IMR-90 (cell line): ENCODE measurements at regions not wholly inside any gene's neighbourhood (a gene's known extent, or its start where the extent isn't known, plus 50 kb on each side); places are given as distances from the start of the nearest gene placed in this dataset.

Experiments used
- ATAC-seq: fragments of 200-7000 bp; cut with Tn5 transposase; 2 replicates; pipeline ENCODE4 v1.9.1; 2020; ENCODE audit warnings: low read depth, mild to moderate bottlenecking, moderate library complexity
- BruUV-seq: library from RNA; stranded (reverse); fragments of 400-500 nt; replicated peaks from 2 replicates; lab custom pipeline; 2021; lab: Mats Ljungman, UMichigan
- CTCF ChIA-PET: fragments of 300-600 bp; formaldehyde crosslinking; extraction: SDS; loops from one replicate; lab custom pipeline; 2021; ENCODE audit warnings: antibody characterized with exemption; lab: Yijun Ruan, JAX
- POLR2A ChIA-PET: fragments of 300-600 bp; sonication (Branson Sonifier 250); formaldehyde crosslinking; loops from one replicate; lab custom pipeline; 2022; ENCODE audit warnings: antibody characterized with exemption; ENCODE audit not compliant: unreplicated experiment; lab: Charles Lee
- DNase-seq: peaks from one replicate; pipeline ENCODE4 v3.0.0; 2013
- H2AFZ ChIP-seq: replicated peaks from 2 replicates; pipeline ENCODE3; 2013; ENCODE audit warnings: low read length, mild to moderate bottlenecking; ENCODE audit not compliant: poor library complexity
- H2AK5ac ChIP-seq: 2 replicates; pipeline ENCODE4 v1.6.1; 2013; ENCODE audit warnings: low read depth, low read length, inconsistent platforms
- H2AK9ac ChIP-seq: replicated peaks from 2 replicates; pipeline ENCODE3; 2013; ENCODE audit warnings: mild to moderate bottlenecking, low read depth, low read length, moderate library complexity; ENCODE audit not compliant: poor library complexity
- H2BK120ac ChIP-seq: 2 replicates; pipeline ENCODE4 v1.6.1; 2013; ENCODE audit warnings: low read depth, low read length, inconsistent platforms
- H2BK15ac ChIP-seq: 3 replicates; pipeline ENCODE4 v1.6.1; 2013; ENCODE audit warnings: low read depth, low read length, inconsistent platforms
- H2BK20ac ChIP-seq: 2 replicates; pipeline ENCODE4 v1.6.1; 2013; ENCODE audit warnings: low read depth, mild to moderate bottlenecking, inconsistent platforms, low read length, moderate library complexity
- H2BK5ac ChIP-seq: 2 replicates; pipeline ENCODE4 v1.6.1; 2013; ENCODE audit warnings: mild to moderate bottlenecking, low read depth, low read length, inconsistent platforms; ENCODE audit not compliant: poor library complexity, severe bottlenecking
- H3K14ac ChIP-seq: replicated peaks from 2 replicates; pipeline ENCODE4 v1.6.1; 2013; ENCODE audit warnings: low read depth, low read length, inconsistent platforms
- H3K18ac ChIP-seq: 2 replicates; pipeline ENCODE4 v1.6.1; 2013; ENCODE audit warnings: low read depth, low read length, control low read depth
- H3K23ac ChIP-seq: 2 replicates; pipeline ENCODE4 v1.6.1; 2013; ENCODE audit warnings: low read depth, low read length, inconsistent platforms
- H3K27ac ChIP-seq: 2 replicates; pipeline ENCODE4 v1.5.1; 2013; ENCODE audit warnings: mild to moderate bottlenecking, control low read depth, low read length; ENCODE audit not compliant: insufficient read depth
- H3K27me3 ChIP-seq: 2 replicates; pipeline ENCODE4 v1.6.1; 2013; ENCODE audit warnings: low read length; ENCODE audit not compliant: control insufficient read depth, insufficient read depth
- H3K36me3 ChIP-seq: 2 replicates; pipeline ENCODE4 v1.6.1; 2013; ENCODE audit warnings: low read length, mixed read lengths; ENCODE audit not compliant: control insufficient read depth, insufficient read depth
- H3K4ac ChIP-seq: 2 replicates; pipeline ENCODE4 v1.6.1; 2013; ENCODE audit warnings: low read depth, low read length, inconsistent platforms
- H3K4me1 ChIP-seq: 2 replicates; pipeline ENCODE4 v1.6.1; 2013; ENCODE audit warnings: low read length, mixed read lengths; ENCODE audit not compliant: control insufficient read depth, insufficient read depth
- H3K4me2 ChIP-seq: 2 replicates; pipeline ENCODE4 v1.6.1; 2013; ENCODE audit warnings: low read depth, mild to moderate bottlenecking, control low read depth, low read length, moderate library complexity
- H3K4me3 ChIP-seq: 2 replicates; pipeline ENCODE4 v1.5.1; 2013; ENCODE audit warnings: low read depth, mild to moderate bottlenecking, control low read depth, low read length, moderate library complexity; ENCODE audit not compliant: insufficient read depth
- H3K56ac ChIP-seq: 2 replicates; pipeline ENCODE4 v1.6.1; 2013; ENCODE audit warnings: low read length, inconsistent platforms; ENCODE audit not compliant: insufficient read depth; ENCODE audit errors: extremely low read depth
- H3K79me1 ChIP-seq, 2 experiments: 2 replicates each; pipeline ENCODE4 v1.6.1; 2013; ENCODE audit warnings: low read length in 2 of 2, inconsistent platforms in 1 of 2, low read depth in 1 of 2
- H3K9ac ChIP-seq: 2 replicates; pipeline ENCODE4 v1.6.1; 2013; ENCODE audit warnings: low read depth, low read length, control low read depth
- H3K9me1 ChIP-seq: 2 replicates; pipeline ENCODE4 v1.6.1; 2013; ENCODE audit warnings: low read length, inconsistent platforms; ENCODE audit not compliant: insufficient read depth
- H3K9me3 ChIP-seq: 2 replicates; pipeline ENCODE4 v1.6.1; 2013; ENCODE audit warnings: low read length; ENCODE audit not compliant: control insufficient read depth, insufficient read depth
- H4K20me1 ChIP-seq: 2 replicates; pipeline ENCODE4 v1.6.1; 2013; ENCODE audit warnings: low read length, inconsistent platforms; ENCODE audit not compliant: insufficient read depth
- H4K5ac ChIP-seq: 2 replicates; pipeline ENCODE4 v1.6.1; 2013; ENCODE audit warnings: mild to moderate bottlenecking, low read depth, low read length, control low read depth
- H4K8ac ChIP-seq, 2 experiments: 2 replicates each; pipeline ENCODE4 v1.6.1; 2013; ENCODE audit warnings: low read depth in 2 of 2, low read length in 2 of 2, control low read depth in 1 of 2, inconsistent platforms in 1 of 2
- H4K91ac ChIP-seq: 2 replicates; pipeline ENCODE4 v1.6.1; 2013; ENCODE audit warnings: low read depth, low read length, inconsistent platforms; ENCODE audit not compliant: insufficient read depth
- BHLHE40 ChIP-seq: fragments of 150-350 bp; IDR thresholded peaks from 2 replicates; pipeline ENCODE4 v1.6.1; 2016; ENCODE audit warnings: mild to moderate bottlenecking, low read depth, low read length
- CEBPB ChIP-seq: IDR thresholded peaks from 2 replicates; pipeline ENCODE4 v1.6.1; 2012; ENCODE audit warnings: low read depth, low read length, improper control_type of control experiment
- CHD1 ChIP-seq: IDR thresholded peaks from 2 replicates; pipeline ENCODE4 v1.6.1; 2012; ENCODE audit warnings: low read depth, low read length, improper control_type of control experiment
- FOS ChIP-seq: fragments of 150-350 bp; IDR thresholded peaks from 2 replicates; pipeline ENCODE4 v1.6.1; 2016; ENCODE audit warnings: low read depth, low read length
- MAFK ChIP-seq: IDR thresholded peaks from 2 replicates; pipeline ENCODE4 v1.6.1; 2012; ENCODE audit warnings: low read depth, low read length, improper control_type of control experiment
- MAZ ChIP-seq: IDR thresholded peaks from 2 replicates; pipeline ENCODE4 v1.6.1; 2012; ENCODE audit warnings: low read depth, mild to moderate bottlenecking, low read length, improper control_type of control experiment, moderate library complexity, borderline replicate concordance
- MXI1 ChIP-seq: IDR thresholded peaks from 2 replicates; pipeline ENCODE4 v1.6.1; 2012; ENCODE audit warnings: low read depth, mild to moderate bottlenecking, low read length, moderate library complexity, borderline replicate concordance
- NFE2L2 ChIP-seq: fragments of 150-350 bp; IDR thresholded peaks from 2 replicates; pipeline ENCODE4 v1.6.1; 2016; ENCODE audit warnings: low read depth, mild to moderate bottlenecking, low read length
- POLR2A ChIP-seq: IDR thresholded peaks from 2 replicates; pipeline ENCODE4 v1.6.1; 2012; ENCODE audit warnings: mild to moderate bottlenecking, low read depth, low read length
- RAD21 ChIP-seq: IDR thresholded peaks from 2 replicates; pipeline ENCODE4 v1.6.1; 2012; ENCODE audit warnings: low read length, improper control_type of control experiment
- RCOR1 ChIP-seq: IDR thresholded peaks from 2 replicates; pipeline ENCODE4 v1.6.1; 2012; ENCODE audit warnings: mild to moderate bottlenecking, low read length, improper control_type of control experiment; ENCODE audit not compliant: insufficient replicate concordance
- RFX5 ChIP-seq: IDR thresholded peaks from 2 replicates; pipeline ENCODE4 v1.8.0; 2012; ENCODE audit warnings: low read depth, mild to moderate bottlenecking, low read length, moderate library complexity
- SMC3 ChIP-seq: fragments of 150-350 bp; IDR thresholded peaks from 2 replicates; pipeline ENCODE4 v1.6.1; 2016; ENCODE audit warnings: low read depth, mild to moderate bottlenecking, antibody characterized with exemption, low read length, moderate library complexity
- WGBS, 2 experiments: methylation state at CpG; one replicate each; pipeline versions ENCODE4 v1.1.5 to v1.1.7; 2013; ENCODE audit warnings: missing lambda C conversion rate in 2 of 2; ENCODE audit not compliant: insufficient read length in 1 of 2; ENCODE audit errors: extremely low coverage in 2 of 2; 5-methylcytosine and 5-hydroxymethylcytosine counted together
- dilution Hi-C: fragments of 300-500 bp; cut with HindIII; formaldehyde crosslinking; loops from one replicate; pipeline ENCODE4 v1.14.3; 2018; ENCODE audit warnings: low sequenced_read_pairs; ENCODE audit not compliant: unreplicated experiment
- in situ Hi-C: fragments of 300-500 bp; cut with MboI; formaldehyde crosslinking; loops from 3 replicates; pipeline ENCODE4 v1.14.3; 2019; ENCODE audit warnings: low sequenced_read_pairs, inconsistent platforms, mixed read lengths
- intact Hi-C: fragments of 100-400 bp; cut with micrococcal nuclease; formaldehyde crosslinking; loops from 2 replicates; pipeline ENCODE4 v1.10.0; 2022
- TF ChIP-seq, protein P1 (sequence below): fragments of 150-350 bp; IDR thresholded peaks from 2 replicates; pipeline ENCODE4 v1.6.1; 2016; ENCODE audit warnings: low read depth, mild to moderate bottlenecking, low read length, moderate library complexity, borderline replicate concordance
- TF ChIP-seq, protein P2 (sequence below): fragments of 150-350 bp; IDR thresholded peaks from 2 replicates; pipeline ENCODE4 v1.6.1; 2017; ENCODE audit warnings: mild to moderate bottlenecking, antibody characterized with exemption, low read length, low read depth
- TF ChIP-seq, protein P3 (sequence below): conservative IDR thresholded peaks from 2 replicates; pipeline ENCODE4 v1.5.1; 2012; ENCODE audit warnings: mild to moderate bottlenecking, low read depth, low read length, improper control_type of control experiment

DNA sequence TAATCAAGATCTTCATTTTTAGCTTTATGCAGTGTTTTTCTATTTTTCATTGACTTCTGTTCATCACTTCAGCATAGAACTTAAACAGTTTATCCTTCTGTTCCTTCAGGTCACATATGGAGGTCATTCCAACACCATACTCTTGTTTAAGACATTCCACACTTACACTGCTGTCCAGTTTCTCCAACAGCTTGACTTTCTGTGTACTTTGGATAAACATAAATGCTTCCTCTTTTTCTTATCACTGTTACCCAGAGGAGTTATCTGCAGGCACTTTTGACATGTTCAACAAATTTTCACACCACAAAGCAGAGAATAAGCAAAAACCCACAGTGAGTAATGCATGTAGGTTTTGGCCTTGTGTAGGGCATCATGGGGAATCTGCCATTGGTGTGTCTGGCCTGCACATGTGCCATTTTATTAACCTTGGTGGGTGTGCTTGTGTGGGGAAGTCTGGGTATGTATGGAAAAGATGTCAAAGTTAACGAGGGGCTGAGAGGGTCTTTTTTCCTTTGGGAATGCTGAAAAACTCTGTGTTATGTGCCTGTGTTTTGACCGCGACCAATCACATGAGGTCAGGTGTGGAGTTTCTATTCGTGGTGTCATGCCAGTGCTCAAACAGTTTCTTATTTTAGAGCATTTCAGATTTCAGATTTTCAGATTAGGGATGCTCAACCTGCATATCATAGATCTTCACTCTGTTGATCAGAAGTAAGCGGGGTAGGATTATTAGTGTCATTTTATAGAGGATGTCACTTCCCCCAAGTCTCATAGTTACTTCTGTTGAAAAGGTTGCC, 53.9 kb upstream of the ACVR1 start:
- no peak overlapping the region for H2AK5ac ChIP-seq
- no peak overlapping the region for H4K8ac ChIP-seq
- H3K14ac ChIP-seq: no peak overlapping the region
- H3K56ac ChIP-seq: no peak overlapping the region
- ChIA-PET POLR2A (no interaction called here), CTCF (interaction anchor here (1.2 kb wide), 1 partner anchor 14 kb away, joined by 4 read pairs; no protein-coding TSS in a partner anchor)
- TF ChIP-seq CHD1 (no peak), POLR2A (no peak), MAZ (no peak), MXI1 (no peak), RCOR1 (no peak), FOS (no peak), RFX5 (no peak), NFE2L2 (no peak), SMC3 (no peak), CEBPB (no peak), MAFK (no peak), RAD21 (no peak), BHLHE40 (no peak)
- TF ChIP-seq, protein P1, sequence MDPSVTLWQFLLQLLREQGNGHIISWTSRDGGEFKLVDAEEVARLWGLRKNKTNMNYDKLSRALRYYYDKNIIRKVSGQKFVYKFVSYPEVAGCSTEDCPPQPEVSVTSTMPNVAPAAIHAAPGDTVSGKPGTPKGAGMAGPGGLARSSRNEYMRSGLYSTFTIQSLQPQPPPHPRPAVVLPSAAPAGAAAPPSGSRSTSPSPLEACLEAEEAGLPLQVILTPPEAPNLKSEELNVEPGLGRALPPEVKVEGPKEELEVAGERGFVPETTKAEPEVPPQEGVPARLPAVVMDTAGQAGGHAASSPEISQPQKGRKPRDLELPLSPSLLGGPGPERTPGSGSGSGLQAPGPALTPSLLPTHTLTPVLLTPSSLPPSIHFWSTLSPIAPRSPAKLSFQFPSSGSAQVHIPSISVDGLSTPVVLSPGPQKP: no peak
- TF ChIP-seq, protein P2, sequence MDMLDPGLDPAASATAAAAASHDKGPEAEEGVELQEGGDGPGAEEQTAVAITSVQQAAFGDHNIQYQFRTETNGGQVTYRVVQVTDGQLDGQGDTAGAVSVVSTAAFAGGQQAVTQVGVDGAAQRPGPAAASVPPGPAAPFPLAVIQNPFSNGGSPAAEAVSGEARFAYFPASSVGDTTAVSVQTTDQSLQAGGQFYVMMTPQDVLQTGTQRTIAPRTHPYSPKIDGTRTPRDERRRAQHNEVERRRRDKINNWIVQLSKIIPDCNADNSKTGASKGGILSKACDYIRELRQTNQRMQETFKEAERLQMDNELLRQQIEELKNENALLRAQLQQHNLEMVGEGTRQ: no peak
- TF ChIP-seq, protein P3, sequence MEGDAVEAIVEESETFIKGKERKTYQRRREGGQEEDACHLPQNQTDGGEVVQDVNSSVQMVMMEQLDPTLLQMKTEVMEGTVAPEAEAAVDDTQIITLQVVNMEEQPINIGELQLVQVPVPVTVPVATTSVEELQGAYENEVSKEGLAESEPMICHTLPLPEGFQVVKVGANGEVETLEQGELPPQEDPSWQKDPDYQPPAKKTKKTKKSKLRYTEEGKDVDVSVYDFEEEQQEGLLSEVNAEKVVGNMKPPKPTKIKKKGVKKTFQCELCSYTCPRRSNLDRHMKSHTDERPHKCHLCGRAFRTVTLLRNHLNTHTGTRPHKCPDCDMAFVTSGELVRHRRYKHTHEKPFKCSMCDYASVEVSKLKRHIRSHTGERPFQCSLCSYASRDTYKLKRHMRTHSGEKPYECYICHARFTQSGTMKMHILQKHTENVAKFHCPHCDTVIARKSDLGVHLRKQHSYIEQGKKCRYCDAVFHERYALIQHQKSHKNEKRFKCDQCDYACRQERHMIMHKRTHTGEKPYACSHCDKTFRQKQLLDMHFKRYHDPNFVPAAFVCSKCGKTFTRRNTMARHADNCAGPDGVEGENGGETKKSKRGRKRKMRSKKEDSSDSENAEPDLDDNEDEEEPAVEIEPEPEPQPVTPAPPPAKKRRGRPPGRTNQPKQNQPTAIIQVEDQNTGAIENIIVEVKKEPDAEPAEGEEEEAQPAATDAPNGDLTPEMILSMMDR: no peak
- H2AK9ac ChIP-seq: no peak overlapping the region
- H3K4ac ChIP-seq: no peak overlapping the region
- in situ Hi-C loops (no loop called here), intact Hi-C loops (no loop called here), dilution Hi-C loops (no loop called here)
- no peak overlapping the region for H2BK120ac ChIP-seq
- H3K36me3 ChIP-seq: no peaks in the 10 kb centered on the region
- no peaks in the 10 kb centered on the region for H3K4me1 ChIP-seq
- no peak for DNase-seq
- no peak overlapping the region for H2BK5ac ChIP-seq
- H3K4me2 ChIP-seq: no peak overlapping the region
- no peak overlapping the region for H3K9ac ChIP-seq
- no peak overlapping the region for H2AFZ ChIP-seq
- H3K9me1 ChIP-seq: no peaks in the 10 kb centered on the region
- H3K18ac ChIP-seq: no peak overlapping the region
- H4K5ac ChIP-seq: no peak overlapping the region
- H4K91ac ChIP-seq: no peak overlapping the region
- H3K27ac ChIP-seq: no peak overlapping the region
- peaks cover 5% of the 10 kb centered on the region for H3K27me3 ChIP-seq
- no peaks in the 10 kb centered on the region for H3K9me3 ChIP-seq
- no peak overlapping the region for H3K4me3 ChIP-seq
- WGBS, 2 experiments: no CpG with 5 or more reads among the region's 5 CpGs
- H3K79me1 ChIP-seq: no peaks in the 10 kb centered on the region
- no peak for ATAC-seq
- no peak overlapping the region for H2BK20ac ChIP-seq
- no TSS peak for BruUV-seq
- no peak overlapping the region for H3K23ac ChIP-seq
- no peaks in the 10 kb centered on the region for H4K20me1 ChIP-seq
- no peak overlapping the region for H2BK15ac ChIP-seq
